ENCODE measurements at regions not wholly inside any gene's neighbourhood (a gene's known extent, or its start where the extent isn't known, plus 50 kb on each side); places are given as distances from the start of the nearest gene placed in this dataset.

DNA sequence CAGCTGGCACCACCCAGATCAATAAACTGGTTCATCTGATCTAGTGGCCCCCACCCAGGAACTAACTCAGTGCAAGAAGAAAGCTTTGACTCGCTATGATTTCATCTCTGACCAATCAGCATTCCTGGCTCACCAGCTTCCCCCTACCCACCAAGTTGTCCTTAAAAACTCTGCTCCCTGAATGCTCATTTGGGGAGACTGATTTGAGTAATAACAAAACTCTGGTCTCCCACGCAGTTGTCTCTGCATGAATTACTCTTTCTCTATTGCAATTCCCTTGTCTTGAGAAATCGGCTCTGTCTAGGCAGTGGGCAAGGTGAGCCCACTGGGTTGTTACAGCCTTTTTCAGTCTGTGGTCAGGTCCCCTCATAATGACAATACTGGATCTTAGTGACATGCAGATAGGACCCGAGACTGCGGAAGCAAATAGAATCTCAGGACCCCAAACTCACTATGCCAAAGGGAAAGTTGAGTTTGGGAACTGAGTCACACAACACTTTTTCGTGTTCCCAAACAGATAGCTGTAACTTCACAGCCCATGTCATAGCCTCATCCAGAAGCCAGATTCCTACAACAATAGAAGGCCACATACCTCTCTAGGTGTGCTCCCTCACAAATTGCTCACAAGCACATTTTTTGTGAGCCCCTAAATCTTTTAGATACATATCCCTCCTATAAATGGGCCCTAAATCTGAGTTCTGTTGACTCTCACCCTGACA is 175.2 kb upstream of the RAI14 start:
- Histone ChIP-seq H3K27me3 (ENCODE audit: control insufficient read depth in 5 of 5, insufficient read depth in 4 of 5, low read length in 5 of 5) (peaks cover 0 to 14% (median 4%) of the 10 kb centered on the region in 5 donors), H3K9ac (ENCODE audit: low read length in 5 of 5) (no peak overlapping the region), H3K36me3 (ENCODE audit: control insufficient read depth in 5 of 5, insufficient read depth in 5 of 5, low read length in 5 of 5) (no peaks in the 10 kb centered on the region), H3K9me3 (ENCODE audit: control insufficient read depth in 5 of 5, low read length in 5 of 5) (peaks cover 3 to 12% (median 8%) of the 10 kb centered on the region in 5 donors), H3K27ac (ENCODE audit: low read depth, low read length) (no peak overlapping the region), H3K4me3 (ENCODE audit: low read depth in 1 of 5, low read length in 5 of 5) (no peak overlapping the region), H3K4me1 (ENCODE audit: control insufficient read depth in 5 of 5, insufficient read depth in 5 of 5, low read length in 5 of 5) (no peaks in the 10 kb centered on the region)

DNA sequence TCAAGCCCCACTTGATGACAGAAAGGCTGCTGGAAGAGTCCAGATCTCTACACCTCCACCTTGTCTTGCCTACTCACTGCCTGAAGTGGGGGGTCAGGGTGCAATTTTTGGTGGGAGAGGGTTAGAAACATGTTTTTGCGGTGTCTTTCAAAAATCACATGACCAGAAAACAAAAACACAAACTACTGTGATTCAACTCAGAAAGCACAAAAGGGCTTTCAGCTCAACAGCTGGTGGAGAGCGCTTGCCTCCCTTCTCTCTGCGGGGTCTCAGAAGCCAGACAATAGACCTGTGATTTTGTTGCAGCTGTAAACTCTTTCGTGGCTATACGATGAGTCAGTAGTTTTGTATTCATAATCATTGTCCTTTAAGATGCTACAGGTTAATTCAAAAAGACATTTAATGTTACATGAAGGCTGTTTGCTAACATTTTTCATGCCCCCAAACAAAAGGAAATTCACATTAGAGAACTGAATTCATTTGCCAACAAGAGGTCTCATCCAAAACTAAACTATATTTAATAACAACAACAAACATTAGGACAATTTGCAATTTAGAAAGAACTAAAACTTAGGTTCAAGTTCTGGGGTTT is 172.6 kb upstream of the RAI14 start:
- H3K27me3 ChIP-seq (ENCODE audit: control insufficient read depth in 5 of 5, insufficient read depth in 4 of 5, low read length in 5 of 5), result peaks cover 0 to 6% (median 2%) of the 10 kb centered on the region in 5 donors
- peaks cover 0 to 3% (median 0%) of the 10 kb centered on the region in 5 donors for H3K4me1 ChIP-seq (ENCODE audit: control insufficient read depth in 5 of 5, insufficient read depth in 5 of 5, low read length in 5 of 5)
- no peak overlapping the region for H3K4me3 ChIP-seq (ENCODE audit: low read depth in 1 of 5, low read length in 5 of 5)
- no peak overlapping the region for H3K27ac ChIP-seq (ENCODE audit: low read depth, low read length)
- H3K9me3 ChIP-seq (ENCODE audit: control insufficient read depth in 5 of 5, low read length in 5 of 5), result peaks cover 3 to 12% (median 8%) of the 10 kb centered on the region in 5 donors
- no peak overlapping the region for H3K9ac ChIP-seq (ENCODE audit: low read length in 5 of 5)
- H3K36me3 ChIP-seq (ENCODE audit: control insufficient read depth in 5 of 5, insufficient read depth in 5 of 5, low read length in 5 of 5), result no peaks in the 10 kb centered on the region

DNA sequence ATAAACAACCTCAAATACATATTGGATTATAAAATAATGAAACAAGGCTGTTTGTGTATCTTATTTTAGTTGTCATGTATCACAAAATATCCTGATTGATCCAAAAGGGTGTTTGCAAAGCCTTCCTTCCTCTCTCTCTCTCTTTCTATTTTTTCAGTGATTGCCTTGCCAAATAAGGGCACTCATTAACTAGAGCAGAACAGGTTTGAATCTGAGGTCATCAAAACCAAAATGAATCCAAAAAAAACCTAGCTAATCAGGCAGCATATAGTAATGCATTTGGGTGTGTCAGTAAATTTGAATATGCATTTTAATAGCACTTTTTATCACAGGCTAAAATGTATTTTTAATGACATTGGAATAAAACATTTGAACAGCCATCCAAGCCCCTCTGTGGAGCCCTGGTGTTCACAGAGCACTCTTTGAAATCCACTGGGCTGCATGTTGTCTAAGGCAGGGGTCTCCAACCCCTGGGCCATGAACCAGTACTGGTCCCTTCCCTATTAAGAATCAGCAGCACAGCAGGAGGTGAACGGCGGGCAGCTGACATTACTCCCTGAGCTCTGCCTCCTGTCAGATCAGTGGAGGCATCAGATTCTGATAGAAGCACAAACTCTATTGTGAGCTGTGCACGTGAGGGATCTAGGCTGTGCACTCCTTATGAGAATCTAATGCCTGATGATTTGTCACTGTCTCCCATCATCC is 171.8 kb upstream of the RAI14 start:
- Histone ChIP-seq H3K4me3 (ENCODE audit: low read depth in 1 of 5, low read length in 5 of 5) (no peak overlapping the region), H3K36me3 (ENCODE audit: control insufficient read depth in 5 of 5, insufficient read depth in 5 of 5, low read length in 5 of 5) (no peaks in the 10 kb centered on the region), H3K9me3 (ENCODE audit: control insufficient read depth in 5 of 5, low read length in 5 of 5) (peaks cover 3 to 12% (median 8%) of the 10 kb centered on the region in 5 donors), H3K27ac (ENCODE audit: low read depth, low read length) (no peak overlapping the region), H3K4me1 (ENCODE audit: control insufficient read depth in 5 of 5, insufficient read depth in 5 of 5, low read length in 5 of 5) (peaks cover 0 to 3% (median 0%) of the 10 kb centered on the region in 5 donors), H3K27me3 (ENCODE audit: control insufficient read depth in 5 of 5, insufficient read depth in 4 of 5, low read length in 5 of 5) (peaks cover 0 to 5% (median 2%) of the 10 kb centered on the region in 5 donors), H3K9ac (ENCODE audit: low read length in 5 of 5) (no peak overlapping the region)

DNA sequence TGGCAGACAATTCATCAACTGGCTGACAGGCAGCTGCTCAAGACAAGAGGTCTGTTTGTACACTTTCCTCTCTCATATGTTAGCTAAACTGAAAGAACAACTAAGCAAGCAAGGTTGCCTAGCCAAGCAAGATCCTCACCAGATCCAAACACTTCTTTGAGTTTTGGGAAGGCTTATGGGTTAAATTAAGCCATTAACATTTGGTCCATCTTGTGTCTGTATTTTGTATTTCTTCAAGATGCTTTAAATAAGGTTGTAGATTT is 170.4 kb upstream of the RAI14 start:
- Histone ChIP-seq H3K27me3 (ENCODE audit: control insufficient read depth in 5 of 5, insufficient read depth in 4 of 5, low read length in 5 of 5) (peaks cover 0 to 6% (median 2%) of the 10 kb centered on the region in 5 donors), H3K9ac (ENCODE audit: low read length in 5 of 5) (no peak overlapping the region), H3K27ac (ENCODE audit: low read depth, low read length) (no peak overlapping the region), H3K4me1 (ENCODE audit: control insufficient read depth in 5 of 5, insufficient read depth in 5 of 5, low read length in 5 of 5) (peaks cover 0 to 7% (median 4%) of the 10 kb centered on the region in 5 donors), H3K9me3 (ENCODE audit: control insufficient read depth in 5 of 5, low read length in 5 of 5) (peaks cover 3 to 12% (median 8%) of the 10 kb centered on the region in 5 donors), H3K4me3 (ENCODE audit: low read depth in 1 of 5, low read length in 5 of 5) (no peak overlapping the region), H3K36me3 (ENCODE audit: control insufficient read depth in 5 of 5, insufficient read depth in 5 of 5, low read length in 5 of 5) (no peaks in the 10 kb centered on the region)

DNA sequence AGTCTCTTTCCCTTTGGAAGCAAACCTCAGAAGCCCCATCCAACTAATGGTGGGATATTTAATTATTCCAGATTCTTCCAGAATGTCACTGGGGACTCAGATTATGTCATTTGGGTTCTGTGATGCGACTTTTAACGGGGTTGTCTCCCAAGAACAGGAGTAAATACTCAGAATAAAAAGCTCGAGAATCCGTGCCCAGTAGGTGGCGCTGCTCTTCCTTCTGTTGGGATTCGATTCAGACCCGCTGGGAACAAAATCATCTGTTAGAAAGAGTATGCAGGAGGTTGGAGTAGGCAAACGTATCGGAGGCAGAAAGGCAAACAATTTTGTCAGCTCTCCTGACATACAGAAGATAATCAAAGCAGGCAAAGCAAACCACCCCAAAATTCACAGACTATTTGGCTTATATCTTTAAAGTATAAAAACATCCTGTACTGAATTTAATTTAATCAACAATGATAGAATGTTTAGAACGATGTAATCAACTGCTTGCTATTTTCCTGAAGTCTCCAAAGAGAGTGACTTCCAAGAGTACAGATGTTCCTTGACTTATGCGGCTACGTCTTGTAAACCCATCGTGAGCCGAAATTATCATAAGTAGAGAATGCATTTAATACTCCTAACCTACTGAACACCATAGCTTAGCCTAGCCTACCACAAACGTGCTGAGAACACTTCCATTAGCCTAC is 169.8 kb upstream of the RAI14 start:
- H3K27ac ChIP-seq (ENCODE audit: low read depth, low read length), result no peak overlapping the region
- no peak overlapping the region for H3K9ac ChIP-seq (ENCODE audit: low read length in 5 of 5)
- H3K4me3 ChIP-seq (ENCODE audit: low read depth in 1 of 5, low read length in 5 of 5), result no peak overlapping the region
- peaks cover 3 to 12% (median 8%) of the 10 kb centered on the region in 5 donors for H3K9me3 ChIP-seq (ENCODE audit: control insufficient read depth in 5 of 5, low read length in 5 of 5)
- H3K27me3 ChIP-seq (ENCODE audit: control insufficient read depth in 5 of 5, insufficient read depth in 4 of 5, low read length in 5 of 5), result peaks cover 0 to 6% (median 2%) of the 10 kb centered on the region in 5 donors
- peaks cover 0 to 10% (median 7%) of the 10 kb centered on the region in 5 donors for H3K4me1 ChIP-seq (ENCODE audit: control insufficient read depth in 5 of 5, insufficient read depth in 5 of 5, low read length in 5 of 5)
- H3K36me3 ChIP-seq (ENCODE audit: control insufficient read depth in 5 of 5, insufficient read depth in 5 of 5, low read length in 5 of 5), result no peaks in the 10 kb centered on the region

DNA sequence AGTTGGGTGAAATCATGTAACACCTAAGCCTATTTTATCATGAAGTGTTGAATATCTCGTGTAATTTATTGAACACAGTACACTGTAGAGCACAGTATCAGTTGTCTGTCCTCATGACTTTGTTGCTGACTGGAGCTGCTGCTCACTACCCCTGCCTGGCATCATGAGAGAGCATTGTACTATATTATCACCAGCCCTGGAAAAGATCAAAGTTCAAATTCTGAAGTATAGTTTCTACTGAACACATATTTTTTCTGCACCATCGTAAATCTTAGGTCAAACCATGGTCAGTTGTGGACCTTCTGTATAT is 169.3 kb upstream of the RAI14 start:
- Histone ChIP-seq H3K9ac (ENCODE audit: low read length in 5 of 5) (no peak overlapping the region), H3K27ac (ENCODE audit: low read depth, low read length) (no peak overlapping the region), H3K27me3 (ENCODE audit: control insufficient read depth in 5 of 5, insufficient read depth in 4 of 5, low read length in 5 of 5) (peaks cover 0 to 6% (median 2%) of the 10 kb centered on the region in 5 donors), H3K9me3 (ENCODE audit: control insufficient read depth in 5 of 5, low read length in 5 of 5) (peaks cover 3 to 12% (median 8%) of the 10 kb centered on the region in 5 donors), H3K36me3 (ENCODE audit: control insufficient read depth in 5 of 5, insufficient read depth in 5 of 5, low read length in 5 of 5) (no peaks in the 10 kb centered on the region), H3K4me3 (ENCODE audit: low read depth in 1 of 5, low read length in 5 of 5) (no peak overlapping the region), H3K4me1 (ENCODE audit: control insufficient read depth in 5 of 5, insufficient read depth in 5 of 5, low read length in 5 of 5) (peaks cover 0 to 10% (median 7%) of the 10 kb centered on the region in 5 donors)

DNA sequence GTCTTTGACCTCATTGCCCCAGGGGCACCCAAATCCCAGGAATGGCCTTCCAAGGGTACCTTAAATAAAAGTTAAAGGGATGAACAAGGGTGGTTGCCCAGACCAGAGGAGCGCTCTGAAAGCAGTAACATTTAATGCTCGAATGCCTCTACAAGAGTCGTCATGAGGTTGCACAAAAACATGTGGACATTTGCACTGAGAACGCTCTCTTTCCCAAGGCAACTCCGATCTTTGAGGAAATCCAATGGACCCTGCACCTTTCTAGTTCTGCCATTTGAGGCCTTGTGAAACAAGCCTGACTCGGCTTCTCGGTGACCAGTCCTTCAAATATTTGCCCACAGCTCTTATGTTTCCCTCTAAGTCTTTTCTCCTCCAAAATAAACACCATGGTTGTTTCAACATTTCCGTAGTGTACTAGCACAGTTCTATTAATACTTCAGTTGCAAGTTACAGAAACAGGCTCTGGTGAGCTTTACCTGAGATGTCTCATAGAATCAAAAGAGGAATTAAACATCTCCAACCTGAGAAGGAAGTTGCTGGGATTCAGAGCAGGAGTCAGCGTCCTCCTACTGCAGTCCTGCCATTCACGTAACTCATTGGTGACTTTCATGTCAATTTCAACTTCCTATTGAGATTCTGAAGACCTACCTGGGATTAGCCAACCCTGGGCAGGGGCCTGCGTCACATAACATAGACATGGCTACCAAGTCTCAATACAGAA is 168.8 kb upstream of the RAI14 start:
- peaks cover 0 to 10% (median 7%) of the 10 kb centered on the region in 5 donors for H3K4me1 ChIP-seq (ENCODE audit: control insufficient read depth in 5 of 5, insufficient read depth in 5 of 5, low read length in 5 of 5)
- no peak overlapping the region for H3K4me3 ChIP-seq (ENCODE audit: low read depth in 1 of 5, low read length in 5 of 5)
- no peak overlapping the region for H3K9ac ChIP-seq (ENCODE audit: low read length in 5 of 5)
- H3K27me3 ChIP-seq (ENCODE audit: control insufficient read depth in 5 of 5, insufficient read depth in 4 of 5, low read length in 5 of 5), result peaks cover 0 to 6% (median 2%) of the 10 kb centered on the region in 5 donors
- H3K27ac ChIP-seq (ENCODE audit: low read depth, low read length), result no peak overlapping the region
- no peaks in the 10 kb centered on the region for H3K36me3 ChIP-seq (ENCODE audit: control insufficient read depth in 5 of 5, insufficient read depth in 5 of 5, low read length in 5 of 5)
- H3K9me3 ChIP-seq (ENCODE audit: control insufficient read depth in 5 of 5, low read length in 5 of 5), result peaks cover 0 to 9% (median 5%) of the 10 kb centered on the region in 5 donors

DNA sequence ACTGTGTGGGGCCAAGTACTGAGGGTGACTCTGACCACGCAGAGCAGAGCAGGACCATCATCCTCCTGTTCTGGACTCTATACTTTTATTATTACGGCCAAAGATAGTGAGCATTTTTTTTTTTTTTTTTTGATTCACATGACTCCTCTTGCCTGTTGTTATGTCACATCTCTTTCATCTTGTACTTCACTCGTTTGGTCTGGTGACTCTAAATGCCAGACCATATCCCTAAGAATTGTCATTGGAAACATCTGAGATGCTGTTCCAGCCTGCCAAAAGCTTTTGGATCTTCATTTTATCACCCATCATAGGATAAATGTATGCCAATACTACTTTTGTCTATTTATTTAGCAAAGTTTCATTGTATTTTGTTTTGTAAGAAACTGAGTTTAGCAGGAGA is 168.2 kb upstream of the RAI14 start:
- H3K36me3 ChIP-seq (ENCODE audit: control insufficient read depth in 5 of 5, insufficient read depth in 5 of 5, low read length in 5 of 5), result no peaks in the 10 kb centered on the region
- H3K4me1 ChIP-seq (ENCODE audit: control insufficient read depth in 5 of 5, insufficient read depth in 5 of 5, low read length in 5 of 5), result peaks cover 0 to 10% (median 7%) of the 10 kb centered on the region in 5 donors
- no peak overlapping the region for H3K27ac ChIP-seq (ENCODE audit: low read depth, low read length)
- no peak overlapping the region for H3K4me3 ChIP-seq (ENCODE audit: low read depth in 1 of 5, low read length in 5 of 5)
- H3K9me3 ChIP-seq (ENCODE audit: control insufficient read depth in 5 of 5, low read length in 5 of 5), result peaks cover 0 to 3% (median 0%) of the 10 kb centered on the region in 5 donors
- H3K9ac ChIP-seq (ENCODE audit: low read length in 5 of 5), result no peak overlapping the region
- H3K27me3 ChIP-seq (ENCODE audit: control insufficient read depth in 5 of 5, insufficient read depth in 4 of 5, low read length in 5 of 5), result peaks cover 0 to 6% (median 2%) of the 10 kb centered on the region in 5 donors

DNA sequence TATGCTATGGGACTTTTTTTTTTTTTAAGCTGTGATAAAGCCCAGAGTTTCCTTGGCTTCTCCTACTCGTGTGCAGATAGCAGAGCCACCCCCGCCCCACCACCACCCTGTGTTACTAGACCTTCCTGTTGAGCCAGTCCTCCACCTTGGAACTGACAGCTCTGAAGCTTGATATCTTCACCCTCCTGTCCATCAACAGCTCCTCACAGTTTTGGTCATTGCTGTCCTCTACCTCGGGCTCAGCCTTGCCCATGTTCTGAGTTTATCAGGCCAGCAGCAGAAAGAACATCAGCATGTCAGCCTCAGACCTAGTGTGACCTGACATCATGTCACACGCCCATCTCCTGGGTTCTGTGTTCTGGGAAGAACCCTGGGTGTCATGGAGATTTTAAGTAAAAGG is 167.1 kb upstream of the RAI14 start:
- no peak overlapping the region for H3K27ac ChIP-seq (ENCODE audit: low read depth, low read length)
- H3K9ac ChIP-seq (ENCODE audit: low read length in 5 of 5), result no peak overlapping the region
- H3K4me1 ChIP-seq (ENCODE audit: control insufficient read depth in 5 of 5, insufficient read depth in 5 of 5, low read length in 5 of 5), result peaks cover 0 to 10% (median 7%) of the 10 kb centered on the region in 5 donors

More for the DNA sequence above, 167.1 kb upstream of the RAI14 start:
- Histone ChIP-seq H3K27me3 (ENCODE audit: control insufficient read depth in 5 of 5, insufficient read depth in 4 of 5, low read length in 5 of 5) (peaks cover 0 to 6% (median 2%) of the 10 kb centered on the region in 5 donors), H3K4me3 (ENCODE audit: low read depth in 1 of 5, low read length in 5 of 5) (no peak overlapping the region), H3K36me3 (ENCODE audit: control insufficient read depth in 5 of 5, insufficient read depth in 5 of 5, low read length in 5 of 5) (no peaks in the 10 kb centered on the region), H3K9me3 (ENCODE audit: control insufficient read depth in 5 of 5, low read length in 5 of 5) (peaks cover 0 to 2% (median under 1%) of the 10 kb centered on the region in 5 donors)
